CD4-positive, alpha-beta T cell treated with Interleukin-6 at 100 ng/mL for 8 hours (primary cell): ENCODE measurements at regions not wholly inside any gene's neighbourhood (a gene's known extent, or its start where the extent isn't known, plus 50 kb on each side); places are given as distances from the start of the nearest gene placed in this dataset.
"Not testable (repeated sequence)": the region's sequence is repeated elsewhere in the genome, so short reads cannot be mapped to it uniquely, and the experiment has no call there.

ENCODE experiments used
- DNase-seq: peaks from one replicate; pipeline ENCODE4 v3.0.0-alpha.2; 2020; ENCODE audit warnings: mixed read lengths, low spot score

- DNase-seq = no peak
Observed at GRCh38 chr5:144004751-144005150, 165.7 kb downstream of the YIPF5 start.

- no peak for DNase-seq
Observed at GRCh38 chr5:144009116-144009515, 161.3 kb downstream of the YIPF5 start.

- DNase-seq = no peak
Observed at GRCh38 chr5:144011388-144011787, 159.1 kb downstream of the YIPF5 start.

- DNase-seq = no peak
Observed at GRCh38 chr5:144013816-144014215, 156.6 kb downstream of the YIPF5 start.

GRCh38 chr5:144015961-144016360, 154.5 kb downstream of the YIPF5 start:
- DNase-seq = no peak

GRCh38 chr5:144017119-144017518, 153.3 kb downstream of the YIPF5 start:
- no peak for DNase-seq

GRCh38 chr5:144017631-144018030, 152.8 kb downstream of the YIPF5 start:
- no peak for DNase-seq

GRCh38 chr5:144024090-144024489, 146.4 kb downstream of the YIPF5 start:
- DNase-seq = no peak

- DNase-seq = no peak
Observed at GRCh38 chr5:144024545-144024944, 145.9 kb downstream of the YIPF5 start.

GRCh38 chr5:144026286-144026685, 144.2 kb downstream of the YIPF5 start:
- DNase-seq = no peak

- DNase-seq = no peak
Observed at GRCh38 chr5:144028058-144028457, 142.4 kb downstream of the YIPF5 start.

GRCh38 chr5:144028636-144029035, 141.8 kb downstream of the YIPF5 start:
- no peak for DNase-seq

GRCh38 chr5:144030904-144031303, 139.6 kb downstream of the YIPF5 start:
- DNase-seq = no peak

GRCh38 chr5:144032375-144032774, 138.1 kb downstream of the YIPF5 start:
- DNase-seq = no peak

- no peak for DNase-seq
Observed at GRCh38 chr5:144033486-144033885, 137.0 kb downstream of the YIPF5 start.

- DNase-seq = no peak
Observed at GRCh38 chr5:144035046-144035740, 135.3 kb downstream of the YIPF5 start.

- DNase-seq = no peak
Observed at GRCh38 chr5:144036476-144036875, 134.0 kb downstream of the YIPF5 start.

- no peak for DNase-seq
Observed at GRCh38 chr5:144040615-144041305, 129.7 kb downstream of the YIPF5 start.

- no peak for DNase-seq
Observed at GRCh38 chr5:144042156-144042555, 128.3 kb downstream of the YIPF5 start.

- no peak for DNase-seq
Observed at GRCh38 chr5:144048259-144048856, 122.1 kb downstream of the YIPF5 start.

- not testable (repeated sequence) for DNase-seq
Observed at GRCh38 chr5:144055391-144055790, 115.1 kb downstream of the YIPF5 start.

GRCh38 chr5:144060091-144060490, 110.4 kb downstream of the YIPF5 start:
- DNase-seq = not testable (repeated sequence)

- no peak for DNase-seq
Observed at GRCh38 chr5:144060598-144060997, 109.9 kb downstream of the YIPF5 start.
